ENCODE measurements at regions not wholly inside any gene's neighbourhood (a gene's known extent, or its start where the extent isn't known, plus 50 kb on each side); places are given as distances from the start of the nearest gene placed in this dataset.

GRCh38 chr17:70655176-70655958, 486.0 kb downstream of the KCNJ2 start:
- TF ChIP-seq CTCF (IDR thresholded peaks at IDR 0.05): no peak
- no peak for TF ChIP-seq POLR2A (IDR thresholded peaks at IDR 0.05)
